Effector memory CD4-positive, alpha-beta T cell (primary cell): ENCODE measurements at regions not wholly inside any gene's neighbourhood (a gene's known extent, or its start where the extent isn't known, plus 50 kb on each side); places are given as distances from the start of the nearest gene placed in this dataset.

Experiments
- DNase-seq, 3 donors: peaks; one replicate each; pipeline ENCODE4 v3.0.0-alpha.2; 2020
- H3K27ac ChIP-seq: 2 replicates; pipeline ENCODE4 v1.7.0; 2013; ENCODE audit warnings: mild to moderate bottlenecking, low read length, moderate library complexity; ENCODE audit not compliant: insufficient read depth, poor library complexity, severe bottlenecking
- H3K27me3 ChIP-seq: replicated peaks from 2 replicates; pipeline ENCODE4 v1.7.0; 2013; ENCODE audit warnings: mild to moderate bottlenecking, low read length; ENCODE audit not compliant: insufficient read depth, control insufficient read depth, poor library complexity, severe bottlenecking
- H3K36me3 ChIP-seq: 2 replicates; pipeline ENCODE4 v1.7.0; 2013; ENCODE audit warnings: mild to moderate bottlenecking, low read length, moderate library complexity; ENCODE audit not compliant: control insufficient read depth, insufficient read depth
- H3K4me1 ChIP-seq: 2 replicates; pipeline ENCODE4 v1.7.0; 2013; ENCODE audit warnings: low read length, mild to moderate bottlenecking; ENCODE audit not compliant: control insufficient read depth, insufficient read depth, poor library complexity, severe bottlenecking
- H3K4me3 ChIP-seq: 2 replicates; pipeline ENCODE4 v1.7.0; 2013; ENCODE audit warnings: low read length, low read depth, mild to moderate bottlenecking; ENCODE audit not compliant: insufficient read depth, poor library complexity, severe bottlenecking
- H3K9me3 ChIP-seq: 2 replicates; pipeline ENCODE4 v1.7.0; 2013; ENCODE audit warnings: mild to moderate bottlenecking, low read length, moderate library complexity; ENCODE audit not compliant: control insufficient read depth

DNA sequence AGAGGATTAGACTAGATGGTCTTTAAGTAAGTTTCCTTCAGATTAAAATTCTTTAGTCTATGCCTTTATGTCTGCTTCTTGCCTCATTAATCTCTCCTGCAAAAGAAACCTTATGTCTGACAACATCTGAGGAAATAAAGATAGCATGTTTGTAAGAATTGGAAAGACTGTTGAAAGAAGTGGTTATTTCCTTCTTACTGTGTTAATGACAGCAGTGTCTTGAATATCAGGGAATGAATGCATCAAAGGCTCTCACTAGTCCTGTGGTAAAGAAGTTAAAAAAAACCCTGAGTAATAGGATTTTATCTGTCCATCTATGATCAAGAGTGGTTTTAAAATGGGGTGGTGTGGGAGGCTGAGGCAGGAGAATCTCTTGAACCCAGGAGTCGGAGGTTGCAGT is 302.0 kb downstream of the PRL start:
- Histone ChIP-seq H3K27me3 (no peaks in the 10 kb centered on the region), H3K36me3 (no peaks in the 10 kb centered on the region), H3K27ac (no peak overlapping the region), H3K4me3 (no peak overlapping the region), H3K4me1 (no peaks in the 10 kb centered on the region), H3K9me3 (no peaks in the 10 kb centered on the region)
- DNase-seq = no peak

DNA sequence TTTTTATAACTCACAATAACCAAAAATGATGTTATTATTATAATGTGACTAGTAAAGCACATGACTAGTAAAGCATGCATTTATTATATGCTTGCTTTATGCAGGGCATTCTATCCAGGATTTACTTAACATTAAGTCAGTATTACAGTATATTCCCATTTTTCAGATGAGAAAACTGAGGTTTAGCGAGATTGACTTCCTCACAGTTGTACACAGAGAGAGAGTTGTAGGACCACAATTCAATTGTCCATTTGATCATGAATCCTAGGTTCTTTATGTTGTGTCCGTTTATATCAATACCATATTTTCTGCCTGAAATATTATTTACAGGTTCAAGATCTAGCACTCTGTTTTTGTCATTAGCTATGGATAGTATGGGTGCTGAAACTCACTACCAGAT is 301.5 kb downstream of the PRL start:
- no peaks in the 10 kb centered on the region for H3K36me3 ChIP-seq
- H3K27me3 ChIP-seq = no peaks in the 10 kb centered on the region
- H3K27ac ChIP-seq = no peak overlapping the region
- H3K4me1 ChIP-seq = no peaks in the 10 kb centered on the region
- no peaks in the 10 kb centered on the region for H3K9me3 ChIP-seq
- H3K4me3 ChIP-seq = no peak overlapping the region
- DNase-seq = no peak

GRCh38 chr6:21996425-21997118 is 300.3 kb downstream of the PRL start:
- no peak for DNase-seq
- H3K27me3 ChIP-seq = no peaks in the 10 kb centered on the region
- no peaks in the 10 kb centered on the region for H3K4me1 ChIP-seq
- H3K9me3 ChIP-seq = no peaks in the 10 kb centered on the region
- no peak overlapping the region for H3K4me3 ChIP-seq
- H3K36me3 ChIP-seq = no peaks in the 10 kb centered on the region
- no peak overlapping the region for H3K27ac ChIP-seq

DNA sequence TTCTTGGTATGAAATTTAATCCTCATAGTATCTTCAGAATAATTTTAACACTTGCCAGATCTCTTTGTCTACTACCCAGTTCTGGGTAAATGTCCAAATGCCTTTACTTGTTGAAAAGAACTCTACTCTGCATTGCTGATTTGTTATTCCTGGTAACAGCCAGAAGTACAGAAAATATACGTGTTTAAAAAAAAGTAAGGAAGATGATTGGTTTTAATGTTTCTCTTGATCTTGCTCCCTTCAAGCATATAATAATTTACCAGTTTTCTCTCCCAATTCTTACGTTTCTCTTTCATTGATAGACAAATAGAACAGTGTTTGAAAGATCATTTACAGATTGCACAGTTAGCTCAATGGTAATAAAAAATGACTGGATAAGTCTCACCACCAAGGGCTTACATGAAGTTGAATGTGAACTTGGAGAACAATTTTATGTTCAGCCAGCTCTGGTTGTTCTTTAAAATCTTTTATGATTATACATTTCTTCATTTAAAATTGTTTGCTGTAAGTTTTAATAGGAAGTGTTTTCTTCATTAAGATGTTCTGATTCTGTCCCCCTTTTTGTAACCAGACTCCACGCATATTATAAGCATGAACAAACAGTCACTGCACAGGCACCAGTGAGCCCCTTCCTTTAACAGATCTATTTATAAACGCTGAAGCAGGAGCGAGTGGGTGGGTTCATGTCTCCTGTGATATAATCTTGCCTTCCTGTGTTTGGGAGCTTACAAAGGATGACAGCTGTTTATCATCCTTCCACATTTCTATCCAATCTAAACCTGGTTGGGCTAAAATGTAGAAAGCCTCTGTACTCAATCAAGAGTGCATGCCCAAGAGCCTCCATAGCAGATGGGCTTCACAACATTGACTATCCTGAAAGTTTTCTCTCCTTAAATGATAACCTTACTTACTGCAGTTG is 299.5 kb downstream of the PRL start:
- DNase-seq = no peak
- no peaks in the 10 kb centered on the region for H3K9me3 ChIP-seq
- H3K36me3 ChIP-seq = no peaks in the 10 kb centered on the region
- H3K27ac ChIP-seq = no peak overlapping the region
- H3K4me1 ChIP-seq = no peaks in the 10 kb centered on the region
- no peaks in the 10 kb centered on the region for H3K27me3 ChIP-seq
- no peak overlapping the region for H3K4me3 ChIP-seq

DNA sequence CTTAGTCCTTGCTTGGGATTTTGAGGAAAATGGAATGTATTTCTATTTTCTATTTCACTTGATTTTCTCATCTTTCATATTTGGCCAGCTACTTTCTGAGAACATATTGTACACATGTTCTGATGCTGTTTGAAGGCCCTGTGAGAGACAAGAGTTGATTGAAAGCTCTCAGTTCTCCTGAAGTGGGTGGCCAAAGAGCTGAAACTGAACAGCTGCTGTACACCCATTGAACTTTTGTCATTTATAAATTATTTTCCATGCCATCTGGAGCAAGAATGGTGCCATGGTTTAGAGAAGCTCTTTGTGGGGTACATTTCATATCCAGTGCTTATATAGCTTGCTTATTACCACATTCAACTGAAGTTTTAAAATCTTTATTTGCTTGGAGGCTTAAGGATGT is 298.3 kb downstream of the PRL start:
- Histone ChIP-seq H3K27ac (no peak overlapping the region), H3K36me3 (no peaks in the 10 kb centered on the region), H3K9me3 (no peaks in the 10 kb centered on the region), H3K4me1 (no peaks in the 10 kb centered on the region), H3K4me3 (no peak overlapping the region), H3K27me3 (no peaks in the 10 kb centered on the region)
- DNase-seq = no peak

- no peaks in the 10 kb centered on the region for H3K9me3 ChIP-seq
- no peaks in the 10 kb centered on the region for H3K4me1 ChIP-seq
- H3K27ac ChIP-seq = no peak overlapping the region
- no peak for DNase-seq
- no peaks in the 10 kb centered on the region for H3K27me3 ChIP-seq
- no peaks in the 10 kb centered on the region for H3K36me3 ChIP-seq
- H3K4me3 ChIP-seq = no peak overlapping the region
Measured at GRCh38 chr6:21999012-21999528, 297.8 kb downstream of the PRL start.

DNA sequence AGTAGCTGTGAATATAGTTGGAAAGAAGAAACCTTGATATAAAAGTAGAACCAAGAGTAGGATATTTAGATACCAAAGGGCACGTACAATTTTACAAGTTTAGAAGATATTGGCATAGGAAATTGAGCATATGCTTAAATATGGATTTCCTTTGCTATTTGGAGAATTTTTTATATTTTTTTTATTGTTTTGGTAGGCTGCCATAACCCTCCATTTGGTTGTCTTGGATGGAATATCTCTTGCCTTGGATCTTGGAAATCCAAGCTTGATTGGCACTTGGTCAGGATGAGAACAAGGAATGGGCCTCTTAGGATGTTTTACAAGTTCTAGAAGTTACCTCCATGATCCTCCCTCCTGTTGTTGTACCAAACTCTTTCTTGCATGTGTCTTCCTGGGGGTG is 297.1 kb downstream of the PRL start:
- Histone ChIP-seq H3K27me3 (no peaks in the 10 kb centered on the region), H3K36me3 (no peaks in the 10 kb centered on the region), H3K27ac (no peak overlapping the region), H3K4me1 (no peaks in the 10 kb centered on the region), H3K4me3 (no peak overlapping the region), H3K9me3 (no peaks in the 10 kb centered on the region)
- no peak for DNase-seq

DNA sequence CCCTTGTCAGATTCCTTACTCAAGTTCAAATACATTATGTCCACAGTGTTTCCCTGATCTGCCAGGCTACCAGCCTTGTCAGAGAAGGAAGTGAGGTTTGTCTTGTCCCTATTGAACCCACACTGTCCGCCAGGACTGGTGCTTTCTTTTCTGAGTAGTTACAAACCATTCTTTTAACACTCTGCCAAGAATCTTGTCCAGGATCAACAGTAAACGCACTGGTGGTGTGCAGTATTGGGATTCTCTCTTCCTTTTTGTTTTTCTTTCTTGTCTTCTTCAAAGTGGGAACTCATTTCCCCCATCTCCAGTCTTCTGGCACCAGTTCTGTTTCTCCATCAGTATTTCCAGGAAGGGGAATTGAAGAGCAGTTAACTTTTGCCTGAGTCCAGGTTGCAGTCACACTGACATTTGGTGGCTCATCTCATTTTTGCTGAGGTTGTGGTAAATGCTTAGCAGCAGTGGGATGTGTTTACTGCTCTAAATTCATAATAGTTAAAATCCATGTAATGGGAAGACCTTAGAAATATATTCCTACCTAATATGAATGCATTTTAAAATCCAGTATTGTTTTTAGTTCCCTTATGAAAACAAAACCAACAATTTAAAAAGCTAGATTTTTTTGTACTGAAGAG is 295.3 kb downstream of the PRL start:
- DNase-seq = no peak
- Histone ChIP-seq H3K27ac (no peak overlapping the region), H3K27me3 (no peaks in the 10 kb centered on the region), H3K36me3 (no peaks in the 10 kb centered on the region), H3K4me3 (no peak overlapping the region), H3K4me1 (no peaks in the 10 kb centered on the region), H3K9me3 (no peaks in the 10 kb centered on the region)

DNA sequence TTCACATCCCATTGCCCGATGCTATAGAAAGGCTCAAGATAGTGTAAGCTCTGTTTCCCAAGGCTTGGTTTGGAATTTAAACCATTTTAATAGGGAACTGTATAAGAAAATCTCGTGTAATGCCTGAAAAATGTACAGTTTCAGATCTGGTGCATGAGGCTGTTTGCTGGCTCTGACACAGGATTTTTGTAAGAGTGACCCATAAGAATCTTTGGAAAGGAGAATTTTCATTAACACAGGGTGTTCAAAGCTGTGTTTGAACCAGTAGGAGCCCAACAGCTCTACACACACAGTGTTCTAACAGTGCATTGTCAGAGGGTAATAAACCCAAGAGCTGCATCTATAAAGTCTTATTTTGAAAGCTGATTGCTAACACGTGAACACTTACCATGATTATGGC is 293.5 kb downstream of the PRL start:
- Histone ChIP-seq H3K27me3 (no peaks in the 10 kb centered on the region), H3K27ac (no peak overlapping the region), H3K36me3 (no peaks in the 10 kb centered on the region), H3K4me1 (no peaks in the 10 kb centered on the region), H3K4me3 (no peak overlapping the region), H3K9me3 (no peaks in the 10 kb centered on the region)
- no peak for DNase-seq

GRCh38 chr6:22006795-22007194 is 290.0 kb downstream of the PRL start:
- Histone ChIP-seq H3K4me3 (no peak overlapping the region), H3K9me3 (no peaks in the 10 kb centered on the region), H3K27ac (no peak overlapping the region), H3K36me3 (no peaks in the 10 kb centered on the region), H3K4me1 (no peaks in the 10 kb centered on the region), H3K27me3 (no peaks in the 10 kb centered on the region)
- DNase-seq = no peak
